ENCODE measurements at regions not wholly inside any gene's neighbourhood (a gene's known extent, or its start where the extent isn't known, plus 50 kb on each side); places are given as distances from the start of the nearest gene placed in this dataset.
"Not testable (repeated sequence)": the region's sequence is repeated elsewhere in the genome, so short reads cannot be mapped to it uniquely, and the experiment has no call there.

DNA sequence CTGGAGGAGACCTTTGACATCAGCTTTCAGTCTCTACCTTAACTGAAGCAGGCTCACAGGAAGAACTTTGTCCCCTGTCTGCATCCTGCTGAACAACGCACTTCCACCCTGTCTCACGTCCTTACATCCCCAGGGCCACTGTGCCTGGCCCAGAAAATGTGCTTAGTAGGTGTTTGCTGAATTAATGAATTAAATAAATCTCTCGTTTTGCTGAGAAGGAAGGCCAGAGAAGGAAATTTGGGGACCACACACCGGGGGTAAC, 54.3 kb upstream of the CREB3L1 start:
- no peak for DNase-seq (ENCODE audit: low spot score)

DNA sequence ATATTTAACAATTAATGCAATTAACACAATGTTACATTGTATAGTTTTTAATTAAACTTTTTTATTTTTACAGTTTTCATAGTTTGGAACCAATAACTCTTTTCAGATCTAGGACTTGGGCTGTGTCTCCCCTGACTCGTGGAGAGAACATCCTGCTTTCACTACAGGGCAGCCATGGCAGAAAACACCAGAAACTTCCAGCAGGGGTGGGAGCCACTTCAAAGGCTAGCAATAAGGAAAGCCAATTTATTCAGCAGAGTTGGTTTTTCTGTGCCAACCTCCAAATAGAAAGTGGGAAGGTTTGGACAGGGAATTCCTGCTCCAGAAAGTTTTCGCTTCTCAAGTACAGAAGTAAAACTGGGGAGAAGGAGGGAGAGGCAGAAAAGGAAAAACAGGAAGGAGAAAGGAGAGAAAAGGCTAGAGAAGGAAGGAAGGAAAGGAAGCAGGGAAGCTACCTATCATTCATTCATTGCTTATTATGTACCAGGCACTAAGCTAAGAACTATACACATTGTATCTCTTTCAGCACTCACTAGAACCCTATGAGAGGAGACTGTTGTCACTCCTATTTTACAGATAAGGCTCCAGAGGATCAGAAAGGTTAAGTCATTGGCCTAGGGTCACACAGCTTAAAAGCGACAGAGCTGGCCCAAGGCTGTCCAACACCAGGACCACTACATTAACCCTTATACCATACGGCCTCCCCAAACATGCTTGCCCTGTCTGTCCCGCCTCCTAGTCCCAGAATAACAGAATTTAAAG, 54.8 kb upstream of the CREB3L1 start:
- DNase-seq (ENCODE audit: low spot score) = peak; percentile 67

DNA sequence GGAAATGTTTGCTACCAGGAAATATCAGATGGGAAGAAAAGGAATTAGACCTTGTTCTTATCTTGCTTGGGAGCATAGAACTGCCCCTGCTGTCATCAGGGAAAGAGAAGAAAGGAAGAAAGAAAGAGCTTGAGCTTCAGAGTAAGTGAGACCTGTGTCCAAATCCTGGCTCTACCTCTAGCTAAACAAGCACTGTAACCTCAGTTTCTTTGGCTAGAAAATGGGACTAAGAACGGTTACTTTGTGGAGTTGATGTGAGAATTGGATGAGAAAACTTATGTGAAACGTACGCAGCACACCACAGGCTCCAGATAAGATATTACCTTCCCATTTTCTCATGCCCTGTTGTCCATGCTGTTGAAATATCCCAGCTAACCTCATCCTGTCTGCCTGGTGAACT, 57.1 kb upstream of the CREB3L1 start:
- DNase-seq (ENCODE audit: low spot score) = no peak

GRCh38 chr11:46216765-46217089, 60.7 kb upstream of the CREB3L1 start:
- DNase-seq (ENCODE audit: low spot score) = no peak

DNA sequence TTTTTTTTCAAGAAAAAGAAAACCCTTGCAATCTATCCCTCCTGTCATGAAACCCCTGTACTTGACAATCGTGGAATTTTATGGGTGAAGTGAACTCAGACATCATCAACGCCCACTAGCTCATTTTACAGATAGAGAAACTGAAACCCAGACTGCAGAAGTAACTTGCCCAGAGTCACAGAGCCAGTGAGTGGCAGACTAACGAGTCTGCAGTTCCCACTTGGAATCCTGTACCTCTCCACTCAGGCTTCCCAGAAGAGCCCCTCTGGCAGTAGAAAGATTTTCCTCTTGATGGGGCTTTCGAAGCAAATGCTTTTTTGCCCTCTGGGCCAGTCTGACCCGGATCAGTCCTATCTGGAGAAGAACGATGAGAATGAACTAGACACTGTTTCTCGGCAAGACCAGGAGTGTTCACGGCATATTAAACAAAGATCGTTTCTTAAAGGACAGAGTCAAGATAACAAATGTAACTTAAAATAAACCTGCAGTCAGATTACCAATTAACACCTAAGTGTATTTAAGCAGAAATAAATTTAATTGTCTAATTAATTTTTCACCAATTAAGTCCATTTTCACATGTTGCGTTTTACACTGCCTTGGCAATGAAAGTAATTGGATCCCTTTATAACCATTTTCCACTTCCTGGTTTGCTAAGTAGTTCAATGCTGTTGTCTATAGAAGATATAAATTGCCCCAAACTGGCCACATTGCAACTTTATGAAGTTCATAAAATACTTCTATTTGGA, 61.3 kb upstream of the CREB3L1 start:
- DNase-seq (ENCODE audit: low spot score) = peak; percentile 30

- DNase-seq (ENCODE audit: low spot score) = no peak
Observed at GRCh38 chr11:46215208-46215931, 62.1 kb upstream of the CREB3L1 start.

GRCh38 chr11:46212720-46213119, 64.7 kb upstream of the CREB3L1 start:
- no peak for DNase-seq (ENCODE audit: low spot score)

GRCh38 chr11:46210856-46211255, 66.6 kb upstream of the CREB3L1 start:
- DNase-seq (ENCODE audit: low spot score) = no peak

DNA sequence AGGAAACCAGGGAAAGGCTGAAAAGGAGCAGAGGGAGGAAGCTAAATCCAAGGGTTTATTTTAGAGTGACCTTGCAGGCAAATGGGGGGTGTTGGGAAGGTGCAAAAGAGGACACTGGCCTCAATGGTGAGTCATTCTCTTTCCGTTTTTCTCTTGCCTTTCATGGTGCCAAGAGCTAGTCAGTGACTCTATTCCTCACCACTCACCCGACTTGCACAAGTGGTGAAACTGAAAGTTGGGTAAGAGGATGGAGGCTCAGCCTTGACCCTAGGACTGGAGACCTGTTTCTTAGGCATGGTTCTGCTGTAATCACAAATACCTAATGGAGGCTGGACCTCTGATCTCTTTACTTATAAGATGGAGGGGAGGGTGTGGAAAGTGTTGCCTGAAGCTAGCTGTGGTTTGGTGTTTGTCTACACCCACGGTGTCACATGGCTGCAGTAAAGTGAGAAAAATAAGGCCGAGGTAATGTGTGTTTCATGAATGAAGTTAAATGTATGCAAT, 67.3 kb upstream of the CREB3L1 start:
- DNase-seq (ENCODE audit: low spot score) = peak; percentile 90

DNA sequence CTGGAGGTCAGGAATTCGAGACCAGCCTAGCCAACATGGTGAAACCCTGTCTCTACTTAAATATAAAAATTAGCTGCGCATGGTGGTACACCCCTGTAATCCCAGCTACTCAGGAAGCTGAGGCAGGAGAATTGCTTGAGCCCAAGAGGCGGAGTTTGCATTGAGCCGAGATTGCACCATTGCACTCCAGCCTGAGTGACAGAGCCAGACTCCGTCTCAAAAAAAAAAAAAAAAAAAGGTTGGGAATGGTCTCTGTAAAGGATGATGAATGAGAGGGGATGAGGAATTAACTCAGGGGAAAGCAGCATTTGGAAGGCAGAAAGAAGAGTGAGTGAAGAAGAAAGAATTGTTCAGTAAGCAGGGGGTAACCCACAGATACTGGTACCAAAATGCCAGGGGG, 67.8 kb upstream of the CREB3L1 start:
- not testable (repeated sequence) for DNase-seq (ENCODE audit: low spot score)

GRCh38 chr11:46208803-46209202, 68.7 kb upstream of the CREB3L1 start:
- DNase-seq (ENCODE audit: low spot score) = no peak

DNA sequence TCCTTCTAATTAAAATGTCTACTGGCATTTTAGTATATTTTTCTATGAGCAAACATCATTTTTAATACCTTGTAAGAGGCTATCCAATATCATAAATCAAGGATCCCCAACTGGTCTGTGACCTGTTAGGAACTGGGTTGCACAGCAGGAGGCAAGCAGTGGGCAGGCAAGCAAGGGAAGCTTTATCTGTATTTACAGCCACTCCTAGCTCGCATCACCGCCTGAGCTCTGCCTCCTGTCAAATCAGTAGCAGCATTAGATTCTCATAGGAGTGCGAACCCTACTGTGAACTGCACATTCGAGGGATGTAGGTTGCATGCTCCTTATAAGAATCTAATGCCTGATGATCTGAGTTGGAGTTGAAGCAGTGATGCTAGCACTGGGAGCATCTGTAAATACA, 70.2 kb upstream of the CREB3L1 start:
- DNase-seq (ENCODE audit: low spot score) = no peak

GRCh38 chr11:46204415-46204814, 73.0 kb upstream of the CREB3L1 start:
- not testable (repeated sequence) for DNase-seq (ENCODE audit: low spot score)

DNA sequence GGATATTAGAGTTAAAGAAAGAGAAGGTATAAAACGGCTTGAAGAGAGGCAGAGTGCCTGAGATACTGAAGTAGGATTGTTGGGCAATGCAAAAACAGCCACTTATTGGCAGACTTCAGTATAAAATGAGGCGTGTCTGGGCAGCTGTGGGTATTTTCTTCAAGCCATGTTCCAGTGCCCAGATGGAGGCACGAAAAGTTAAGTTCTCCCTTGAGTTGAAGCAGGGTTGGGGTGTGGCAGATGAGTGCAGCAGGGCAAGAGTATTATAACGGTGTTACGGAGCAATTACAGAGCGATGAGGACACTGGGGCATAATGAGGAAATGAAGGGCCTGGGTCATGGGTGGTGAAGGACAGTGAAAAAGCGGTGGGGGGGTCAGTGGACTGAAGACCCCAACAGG, 73.7 kb upstream of the CREB3L1 start:
- no peak for DNase-seq (ENCODE audit: low spot score)

GRCh38 chr11:46202696-46203391, 74.6 kb upstream of the CREB3L1 start:
- DNase-seq (ENCODE audit: low spot score) = no peak

GRCh38 chr11:46202149-46202548, 75.3 kb upstream of the CREB3L1 start:
- no peak for DNase-seq (ENCODE audit: low spot score)

DNA sequence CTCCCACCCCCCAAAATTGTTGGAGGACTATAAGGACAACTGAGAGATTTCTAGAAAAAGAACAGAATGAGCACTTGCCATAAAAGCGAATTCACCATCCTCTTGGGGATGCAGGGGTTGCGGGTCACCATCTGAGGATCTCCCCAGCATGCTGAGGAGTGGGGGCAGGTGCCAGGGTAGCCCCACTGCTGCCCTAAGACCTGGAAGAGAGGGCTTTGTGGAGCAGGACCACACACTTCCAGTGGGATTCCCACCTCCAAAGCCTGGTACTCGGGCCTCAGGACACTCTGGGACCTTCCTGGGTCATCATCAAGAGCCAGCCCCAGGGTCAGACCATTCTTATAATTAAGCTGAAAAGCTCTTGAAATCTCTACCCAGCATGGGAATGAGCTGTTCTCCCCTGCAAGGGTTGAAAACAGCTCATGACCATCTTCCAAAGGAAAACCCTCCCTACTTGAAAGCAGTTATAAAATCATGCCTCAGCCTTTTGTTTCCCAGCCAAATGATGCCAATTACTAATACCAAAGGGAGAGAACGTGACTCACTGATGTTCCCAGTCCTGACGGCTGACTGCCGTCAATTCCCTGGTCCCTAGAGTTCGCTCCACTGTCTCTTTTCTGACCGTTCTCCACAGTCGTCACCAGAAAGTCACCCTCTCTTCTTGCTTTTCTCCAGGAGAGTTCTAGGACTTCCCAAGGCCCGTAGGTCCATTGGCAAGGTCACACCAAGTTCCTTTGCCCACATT, 76.8 kb upstream of the CREB3L1 start:
- DNase-seq (ENCODE audit: low spot score) = peak; percentile 61

DNA sequence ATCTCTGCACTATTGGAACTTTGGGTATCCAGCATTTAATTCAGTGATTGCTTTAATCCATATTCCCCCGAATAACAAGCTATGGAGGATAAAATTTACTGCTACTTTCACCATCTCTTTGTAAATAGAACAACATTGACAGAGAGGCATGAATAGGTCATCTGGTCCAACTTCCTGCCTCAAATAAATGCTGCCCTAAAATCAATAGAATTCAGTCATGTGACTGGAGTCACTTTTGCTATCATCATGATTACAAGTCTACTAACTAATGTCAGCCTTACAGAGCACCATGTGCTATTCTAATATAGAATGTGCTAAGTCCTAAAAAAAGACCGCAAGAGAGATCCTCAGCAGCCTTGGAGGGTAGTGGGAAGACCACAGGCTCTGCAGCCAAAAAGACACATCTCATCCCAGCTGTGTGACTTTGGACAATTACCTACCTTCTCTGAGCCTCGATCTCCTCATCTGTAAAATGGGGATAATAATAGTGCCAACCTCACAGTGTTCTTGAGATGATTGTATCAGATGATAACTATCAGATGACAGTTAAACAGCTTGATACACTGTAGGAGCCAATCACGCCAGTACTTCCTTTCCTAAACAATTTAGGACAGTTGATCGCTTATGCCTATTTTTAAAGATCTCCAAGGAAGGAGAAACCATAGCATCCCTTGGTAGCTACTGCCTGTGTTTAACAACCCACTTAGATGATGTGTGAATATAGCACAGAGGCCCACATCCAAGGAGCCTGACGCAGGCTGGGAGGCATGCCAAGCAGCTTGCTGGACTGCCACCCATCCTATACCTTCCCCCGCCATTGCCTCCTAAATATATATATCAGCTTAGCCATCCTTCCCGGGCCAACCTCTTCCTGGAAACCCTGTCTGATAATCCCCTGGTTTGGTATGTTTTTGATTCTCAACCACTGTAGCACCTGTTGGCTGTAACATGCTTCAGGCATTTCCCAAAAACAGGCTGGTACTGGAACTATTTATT, 77.3 kb upstream of the PHF21A start:
- no peak for DNase-seq (ENCODE audit: low spot score)

- no peak for DNase-seq (ENCODE audit: low spot score)
Observed at GRCh38 chr11:46197421-46197820, 76.2 kb upstream of the PHF21A start.

DNA sequence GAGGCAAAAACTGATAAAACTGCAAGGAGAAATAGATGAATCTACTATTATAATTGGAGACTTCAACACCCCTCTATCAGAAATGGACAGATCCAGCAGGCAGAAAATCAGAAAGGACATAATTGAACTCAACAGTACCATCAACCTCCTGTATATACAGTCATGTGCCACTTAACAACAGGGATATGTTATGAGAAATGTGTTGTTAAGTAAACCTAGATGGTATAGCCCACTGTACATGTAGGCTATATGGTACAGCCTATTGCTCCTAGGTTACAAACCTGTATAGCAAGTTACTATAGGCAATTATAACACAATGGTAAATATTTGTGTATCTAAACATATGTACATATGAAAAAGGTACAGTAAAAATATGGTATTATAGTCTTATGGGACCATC, 66.8 kb upstream of the PHF21A start:
- DNase-seq (ENCODE audit: low spot score) = no peak

DNA sequence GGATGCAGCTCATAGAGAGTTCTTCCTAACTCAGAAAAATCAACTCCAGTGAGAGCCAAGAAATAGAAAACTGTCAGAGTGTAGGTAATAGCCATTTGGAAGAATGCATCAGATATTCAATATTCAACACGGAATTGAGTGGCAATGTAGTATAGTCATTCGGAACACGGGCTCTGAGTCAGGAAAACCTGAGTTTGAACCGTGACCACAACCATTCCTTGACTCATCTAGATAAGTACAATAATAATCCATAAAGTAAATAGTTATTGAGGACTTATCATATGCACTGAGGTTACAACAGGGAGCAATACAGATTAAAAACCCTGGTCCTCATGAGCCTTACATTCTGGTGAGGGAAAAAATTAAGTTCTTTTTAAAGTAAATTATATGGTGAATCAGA, 62.6 kb upstream of the PHF21A start:
- DNase-seq (ENCODE audit: low spot score) = no peak

Data from AG20443 (cell line).